Inflammatory macrophage treated with lipopolysaccharide for 4 hours (primary cell): ENCODE measurements at regions not wholly inside any gene's neighbourhood (a gene's known extent, or its start where the extent isn't known, plus 50 kb on each side); places are given as distances from the start of the nearest gene placed in this dataset.

Source experiments
- DNase-seq: peaks from one replicate; pipeline ENCODE4 v3.0.0-alpha.2; 2020

DNA sequence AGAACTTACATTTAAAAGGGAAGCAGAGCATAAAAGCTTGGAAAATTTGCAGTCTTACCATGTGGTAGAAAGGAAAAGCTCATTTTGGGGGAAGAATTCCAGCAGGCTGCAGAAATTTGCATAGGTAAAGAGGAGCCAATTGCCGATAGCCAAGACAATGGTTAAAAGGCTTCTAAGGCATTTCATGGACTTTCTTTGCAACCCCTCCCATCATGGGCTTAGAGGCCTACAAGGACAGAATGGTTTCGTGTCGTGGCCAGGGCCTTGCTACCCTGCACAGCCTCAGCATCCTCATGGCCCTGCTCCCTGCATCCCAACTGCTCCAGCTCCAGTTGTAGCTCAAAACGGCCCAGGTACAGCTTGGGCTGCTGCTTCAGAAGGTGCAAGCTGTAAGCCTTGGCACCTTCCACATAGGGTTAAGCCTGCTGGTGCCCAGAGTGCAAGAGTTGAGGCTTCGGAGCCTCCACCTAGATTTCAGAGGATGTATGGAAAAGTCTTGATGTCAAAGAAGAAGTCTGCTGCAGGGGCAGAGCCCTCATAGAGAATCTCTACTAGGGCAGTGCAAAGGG, 420.3 kb downstream of the PCDH17 start:
- DNase-seq = no peak

DNA sequence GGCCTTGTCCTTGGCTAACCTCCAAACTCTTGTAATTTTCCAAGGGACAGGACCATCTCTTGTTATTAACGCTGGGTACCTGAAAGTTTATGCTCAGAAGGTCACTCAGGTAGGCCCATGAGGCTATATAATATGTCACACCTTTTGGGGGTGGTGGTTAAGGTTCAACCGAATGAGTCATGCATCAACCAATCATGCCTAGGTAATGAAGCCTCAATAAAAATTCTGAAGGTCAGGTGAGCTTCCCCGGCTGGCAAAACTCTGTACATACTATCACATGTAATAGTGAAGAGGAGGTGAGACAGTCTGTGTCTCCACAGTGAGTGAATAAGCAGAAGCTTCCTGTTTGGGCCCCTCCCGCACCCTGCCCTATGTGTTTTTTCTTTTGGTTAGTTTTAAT, 424.9 kb downstream of the PCDH17 start:
- DNase-seq = no peak

GRCh38 chr13:58059624-58060023, 428.1 kb downstream of the PCDH17 start:
- DNase-seq = no peak

GRCh38 chr13:58080806-58081205, 449.3 kb downstream of the PCDH17 start:
- no peak for DNase-seq

- DNase-seq = no peak
Observed at GRCh38 chr13:58081301-58081820, 449.8 kb downstream of the PCDH17 start.

DNA sequence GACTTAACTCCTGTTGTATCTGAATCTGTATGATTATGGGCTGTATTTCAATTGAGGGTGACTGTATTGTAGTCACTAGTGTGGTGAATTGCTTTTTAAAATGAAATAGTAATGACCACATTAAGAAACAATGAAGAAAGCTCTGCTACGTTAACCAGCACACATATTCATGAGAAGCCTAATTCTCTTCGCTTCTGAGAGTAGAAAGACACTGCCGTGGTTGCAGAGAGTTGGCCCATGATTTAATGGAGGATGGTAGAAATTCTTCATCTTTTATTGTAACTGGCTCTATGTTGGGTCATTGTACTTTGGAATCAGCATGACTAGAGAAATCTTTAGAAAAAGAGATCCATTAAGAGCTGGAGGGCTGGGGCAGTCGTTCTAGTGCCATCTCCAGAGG, 451.5 kb downstream of the PCDH17 start:
- no peak for DNase-seq

GRCh38 chr13:58085274-58085673, 453.7 kb downstream of the PCDH17 start:
- DNase-seq = no peak

DNA sequence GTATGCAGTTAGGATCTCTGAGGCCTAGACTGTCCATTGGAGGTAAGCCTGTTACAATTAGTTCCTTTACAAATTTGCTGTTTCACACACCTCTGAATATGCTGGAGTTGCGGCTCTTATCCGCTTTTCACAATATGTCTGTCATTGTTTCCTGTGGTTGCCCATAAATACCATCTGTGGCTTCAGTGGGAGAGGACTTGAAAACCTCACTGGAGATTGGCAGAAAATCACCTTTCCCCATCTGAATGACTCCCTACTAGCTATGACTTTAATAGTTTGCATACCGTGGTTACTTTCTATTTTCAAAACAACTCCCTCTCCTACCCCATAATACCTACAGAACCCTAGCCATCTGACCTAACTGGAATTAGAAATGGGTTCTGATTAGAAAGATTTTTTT, 454.3 kb downstream of the PCDH17 start:
- DNase-seq = no peak

DNA sequence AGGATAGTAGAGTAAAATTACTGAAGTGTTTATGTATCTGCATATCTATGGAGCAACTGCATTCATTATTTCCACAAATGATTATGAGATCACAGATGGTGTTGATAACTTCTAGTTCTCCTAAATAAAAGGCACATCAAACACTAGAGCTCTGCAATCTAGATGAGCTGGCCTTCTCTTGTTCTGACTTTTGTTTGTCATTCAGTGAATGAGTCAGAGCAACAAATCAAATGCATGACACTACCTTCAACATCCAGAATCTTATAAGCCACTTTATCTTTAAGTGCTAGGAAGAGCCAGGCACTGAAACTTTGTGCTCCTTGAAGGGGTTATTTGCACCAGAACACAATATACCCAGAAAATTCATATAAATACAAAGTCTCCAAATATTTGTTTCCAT, 456.0 kb downstream of the PCDH17 start:
- no peak for DNase-seq

GRCh38 chr13:58093394-58093793, 461.9 kb downstream of the PCDH17 start:
- no peak for DNase-seq

DNA sequence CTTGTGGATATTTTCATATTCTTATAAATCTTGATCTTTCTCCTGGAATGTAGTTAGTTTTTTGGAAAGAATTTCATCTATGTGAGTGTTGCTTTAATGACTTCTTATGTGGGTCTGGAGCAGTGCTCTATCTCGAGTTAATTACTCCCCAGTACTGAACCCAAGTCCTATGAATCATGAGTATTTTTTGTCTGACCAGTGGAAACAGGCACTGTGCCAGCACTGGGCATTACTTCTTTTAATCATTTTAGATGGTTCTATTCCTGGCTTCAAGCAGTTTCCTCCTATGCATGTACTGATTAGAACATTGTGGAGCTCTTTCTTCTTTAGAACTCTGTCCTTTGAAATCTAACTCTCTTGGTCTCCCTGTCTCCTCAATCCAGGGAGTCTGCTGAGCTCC, 466.3 kb downstream of the PCDH17 start:
- DNase-seq = no peak

GRCh38 chr13:58119351-58119750, 487.8 kb downstream of the PCDH17 start:
- DNase-seq = no peak

- DNase-seq = no peak
Observed at GRCh38 chr13:58119804-58120203, 488.3 kb downstream of the PCDH17 start.

- no peak for DNase-seq
Observed at GRCh38 chr13:58126496-58126895, 495.0 kb downstream of the PCDH17 start.

DNA sequence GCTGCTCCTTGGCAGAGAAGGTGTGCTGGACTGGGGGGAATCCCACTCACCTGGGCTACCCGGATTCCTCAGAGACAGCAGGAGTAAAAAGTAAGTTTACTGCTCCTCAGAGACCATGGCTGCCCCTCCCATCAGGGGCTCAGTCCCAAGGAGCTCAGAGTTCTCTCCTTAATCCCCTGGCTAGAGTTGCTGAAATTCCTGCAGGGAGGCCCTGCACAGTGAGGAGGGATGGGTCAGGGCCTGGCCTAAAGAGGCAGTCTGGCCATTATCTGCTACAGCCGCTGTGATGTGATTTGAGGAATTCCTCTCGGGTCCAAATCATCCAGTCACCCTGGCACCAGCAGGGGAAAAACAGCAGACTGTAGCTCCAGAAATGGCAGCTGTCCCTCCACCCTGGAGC, 502.5 kb downstream of the PCDH17 start:
- no peak for DNase-seq

- no peak for DNase-seq
Observed at GRCh38 chr13:58134525-58134924, 503.0 kb downstream of the PCDH17 start.

DNA sequence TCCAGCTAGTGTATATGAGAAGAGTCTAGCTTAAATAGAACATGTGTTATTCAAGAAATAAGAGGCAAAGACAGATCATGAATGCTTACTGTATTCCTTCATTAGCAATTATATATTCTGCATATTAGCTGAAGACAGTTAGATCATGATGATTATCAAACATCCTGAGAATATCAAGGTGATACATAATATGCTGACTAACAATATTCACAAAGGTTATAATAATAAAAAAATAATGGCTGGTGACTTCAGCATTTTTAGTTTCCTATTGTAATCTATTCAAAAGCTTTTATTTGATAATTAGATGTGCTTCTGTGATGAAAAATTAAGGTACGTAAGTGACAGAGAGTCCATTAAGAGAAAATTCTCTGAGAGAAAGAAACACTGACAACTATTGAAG, 511.4 kb downstream of the PCDH17 start:
- DNase-seq = no peak

DNA sequence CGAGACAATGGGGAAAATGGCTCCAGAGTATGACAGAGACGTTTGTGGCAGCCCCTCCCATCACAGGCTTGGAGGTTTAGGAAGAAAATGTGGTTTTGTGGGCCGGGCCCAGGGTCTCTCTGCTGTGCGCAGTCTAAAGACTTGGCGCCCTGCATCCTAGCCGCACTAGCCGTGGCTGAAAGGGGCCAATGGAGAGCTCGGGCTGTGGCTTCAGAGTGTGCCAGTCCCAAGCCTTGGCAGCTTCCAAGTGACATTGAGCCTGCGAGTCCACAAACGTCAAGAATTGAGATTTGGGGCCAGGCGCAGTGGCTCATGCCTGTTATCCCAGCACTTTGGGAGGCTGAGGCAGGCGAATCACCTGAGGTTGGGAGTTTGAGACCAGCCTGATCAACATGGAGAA, 513.1 kb downstream of the PCDH17 start:
- DNase-seq = no peak

DNA sequence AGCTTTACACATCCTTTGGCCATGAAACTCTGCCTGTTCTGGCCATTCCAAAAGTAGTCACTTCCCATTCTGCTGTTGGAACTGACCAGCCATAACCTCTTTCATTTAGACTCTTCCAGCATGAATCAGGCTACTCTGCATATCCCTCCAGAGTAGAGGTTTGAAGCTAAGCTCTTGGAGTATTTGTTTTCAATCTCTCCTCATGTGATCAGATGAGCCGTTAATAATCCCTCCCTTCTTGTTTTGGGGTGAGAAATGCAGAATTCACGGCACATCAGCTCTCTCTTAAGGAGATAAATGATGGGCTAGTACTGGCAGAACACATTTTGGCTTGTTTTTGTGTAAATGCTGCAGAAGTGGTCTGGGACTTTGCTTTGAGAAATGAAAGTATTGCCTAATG, 519.9 kb downstream of the PCDH17 start:
- no peak for DNase-seq

DNA sequence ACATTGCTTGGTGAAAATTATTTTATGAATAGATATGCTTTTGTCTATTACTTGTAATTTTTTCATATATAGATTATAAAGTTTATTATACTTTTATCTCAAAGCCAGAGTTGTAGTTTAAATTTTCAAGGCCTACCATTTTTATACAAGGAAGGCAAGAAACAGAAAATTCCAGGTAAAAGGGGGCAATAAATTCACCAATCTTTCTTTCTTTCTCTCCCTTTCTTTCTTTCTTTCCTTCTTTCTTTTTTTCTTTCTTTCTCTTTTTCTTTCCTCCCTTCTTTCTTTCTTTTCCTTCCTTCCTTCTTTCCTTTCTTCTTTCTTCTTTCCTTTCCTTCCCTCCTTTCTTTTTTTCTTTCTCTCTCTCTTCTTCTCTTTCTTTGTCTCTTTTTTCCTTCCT, 529.4 kb downstream of the PCDH17 start:
- no peak for DNase-seq

GRCh38 chr13:58165617-58166016, 534.1 kb downstream of the PCDH17 start:
- DNase-seq = no peak

DNA sequence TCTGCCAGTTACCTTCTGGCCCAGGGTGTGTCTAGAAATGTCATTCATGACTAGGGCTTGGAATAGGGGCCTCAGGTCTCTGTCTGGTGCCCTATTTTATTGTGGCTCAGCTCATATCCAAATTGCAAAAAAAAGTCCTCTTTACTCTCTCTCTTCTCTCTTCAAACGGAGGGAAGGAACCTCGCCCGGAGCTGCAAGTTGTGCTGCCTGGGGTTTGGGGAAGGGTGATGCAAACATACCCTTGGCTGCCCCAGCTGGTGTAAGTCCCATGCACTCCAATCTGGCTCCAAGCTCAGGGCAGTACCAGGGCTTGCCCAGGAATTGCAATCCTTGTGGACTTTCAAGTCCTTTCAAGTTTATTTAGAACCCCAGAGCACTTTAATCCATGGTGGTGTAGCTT, 549.6 kb downstream of the PCDH17 start:
- DNase-seq = no peak

- no peak for DNase-seq
Observed at GRCh38 chr13:58187881-58188280, 556.3 kb downstream of the PCDH17 start.

- no peak for DNase-seq
Observed at GRCh38 chr13:58190577-58190976, 559.0 kb downstream of the PCDH17 start.

GRCh38 chr13:58191754-58192153, 560.2 kb downstream of the PCDH17 start:
- no peak for DNase-seq

DNA sequence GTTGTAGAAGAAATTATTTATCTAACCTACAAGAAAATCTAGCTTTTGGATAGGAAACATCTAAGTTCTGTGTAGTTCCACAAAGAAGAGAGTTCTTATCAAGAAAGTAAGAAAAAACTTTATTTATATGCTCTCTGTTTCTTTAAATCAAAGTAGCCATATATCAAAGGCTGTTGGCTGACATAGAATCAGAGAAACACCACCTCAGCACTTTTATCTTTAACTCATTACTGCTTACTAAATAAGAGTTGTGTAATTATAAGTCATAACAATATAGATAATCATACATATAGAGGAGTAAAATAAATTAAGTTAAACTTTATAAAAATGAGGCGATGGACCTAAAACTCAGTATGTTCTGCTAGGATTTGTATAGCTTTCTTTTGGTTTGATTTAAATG, 570.6 kb downstream of the PCDH17 start:
- no peak for DNase-seq
